ENCODE measurements at regions not wholly inside any gene's neighbourhood (a gene's known extent, or its start where the extent isn't known, plus 50 kb on each side); places are given as distances from the start of the nearest gene placed in this dataset.

GRCh38 chr5:173806270-173807035 lies 81.7 kb upstream of the CPEB4 start (continued):
- TF ChIP-seq, protein P1, sequence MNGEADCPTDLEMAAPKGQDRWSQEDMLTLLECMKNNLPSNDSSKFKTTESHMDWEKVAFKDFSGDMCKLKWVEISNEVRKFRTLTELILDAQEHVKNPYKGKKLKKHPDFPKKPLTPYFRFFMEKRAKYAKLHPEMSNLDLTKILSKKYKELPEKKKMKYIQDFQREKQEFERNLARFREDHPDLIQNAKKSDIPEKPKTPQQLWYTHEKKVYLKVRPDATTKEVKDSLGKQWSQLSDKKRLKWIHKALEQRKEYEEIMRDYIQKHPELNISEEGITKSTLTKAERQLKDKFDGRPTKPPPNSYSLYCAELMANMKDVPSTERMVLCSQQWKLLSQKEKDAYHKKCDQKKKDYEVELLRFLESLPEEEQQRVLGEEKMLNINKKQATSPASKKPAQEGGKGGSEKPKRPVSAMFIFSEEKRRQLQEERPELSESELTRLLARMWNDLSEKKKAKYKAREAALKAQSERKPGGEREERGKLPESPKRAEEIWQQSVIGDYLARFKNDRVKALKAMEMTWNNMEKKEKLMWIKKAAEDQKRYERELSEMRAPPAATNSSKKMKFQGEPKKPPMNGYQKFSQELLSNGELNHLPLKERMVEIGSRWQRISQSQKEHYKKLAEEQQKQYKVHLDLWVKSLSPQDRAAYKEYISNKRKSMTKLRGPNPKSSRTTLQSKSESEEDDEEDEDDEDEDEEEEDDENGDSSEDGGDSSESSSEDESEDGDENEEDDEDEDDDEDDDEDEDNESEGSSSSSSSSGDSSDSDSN (CRISPR knock-in tag; IDR thresholded peaks at IDR 0.05), result peak; percentile 34; the same call in 1 of the 2 replicates
- no peak; the same call in 1 of the 2 replicates for TF ChIP-seq BRD4 (CRISPR knock-in tag; IDR thresholded peaks at IDR 0.05)
- TF ChIP-seq ZNF431 (CRISPR knock-in tag; IDR thresholded peaks at IDR 0.05; ENCODE audit: borderline replicate concordance, low read depth), result peak; percentile 74; the same call in 1 of the 2 replicates
- TF ChIP-seq MIXL1 (CRISPR knock-in tag; IDR thresholded peaks at IDR 0.05), result peak; percentile 72; the same call in 1 of the 2 replicates
- TF ChIP-seq NFE2 (CRISPR knock-in tag; IDR thresholded peaks at IDR 0.05), result no peak
- peak; percentile 77; the same call in 1 of the 2 replicates for TF ChIP-seq ZNF556 (CRISPR knock-in tag; IDR thresholded peaks at IDR 0.05; ENCODE audit: borderline replicate concordance)
- TF ChIP-seq GFI1 (CRISPR knock-in tag; IDR thresholded peaks at IDR 0.05; ENCODE audit: borderline replicate concordance), result peak; percentile 98
- TF ChIP-seq EHMT2 (IDR thresholded peaks at IDR 0.05; ENCODE audit: borderline replicate concordance, low read depth, low read length), result no peak
- no peak for TF ChIP-seq MAF1 (CRISPR knock-in tag; IDR thresholded peaks at IDR 0.05; ENCODE audit: borderline replicate concordance)
- peak; percentile 48 for TF ChIP-seq CBX1 (IDR thresholded peaks at IDR 0.05; ENCODE audit: low read depth)
- TF ChIP-seq, protein P2, sequence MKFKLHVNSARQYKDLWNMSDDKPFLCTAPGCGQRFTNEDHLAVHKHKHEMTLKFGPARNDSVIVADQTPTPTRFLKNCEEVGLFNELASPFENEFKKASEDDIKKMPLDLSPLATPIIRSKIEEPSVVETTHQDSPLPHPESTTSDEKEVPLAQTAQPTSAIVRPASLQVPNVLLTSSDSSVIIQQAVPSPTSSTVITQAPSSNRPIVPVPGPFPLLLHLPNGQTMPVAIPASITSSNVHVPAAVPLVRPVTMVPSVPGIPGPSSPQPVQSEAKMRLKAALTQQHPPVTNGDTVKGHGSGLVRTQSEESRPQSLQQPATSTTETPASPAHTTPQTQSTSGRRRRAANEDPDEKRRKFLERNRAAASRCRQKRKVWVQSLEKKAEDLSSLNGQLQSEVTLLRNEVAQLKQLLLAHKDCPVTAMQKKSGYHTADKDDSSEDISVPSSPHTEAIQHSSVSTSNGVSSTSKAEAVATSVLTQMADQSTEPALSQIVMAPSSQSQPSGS (CRISPR knock-in tag; IDR thresholded peaks at IDR 0.05), result peak; percentile 11; the same call in 1 of the 2 replicates
- 0 out of 2 replicates have a peak, but pooled peaks have one; percentile 32 for TF ChIP-seq ZNF761 (CRISPR knock-in tag; conservative IDR thresholded peaks at IDR 0.05)
- peak; percentile 93; the same call in 1 of the 2 replicates for TF ChIP-seq ZNF691 (CRISPR knock-in tag; IDR thresholded peaks at IDR 0.05; ENCODE audit: borderline replicate concordance, low read depth)
- TF ChIP-seq SAP130 (CRISPR knock-in tag; IDR thresholded peaks at IDR 0.05; ENCODE audit: low read depth), result peak; percentile 89
- TF ChIP-seq ZNF772 (CRISPR knock-in tag; IDR thresholded peaks at IDR 0.05), result peak; percentile 21; the same call in 1 of the 2 replicates
- peak; percentile 44; the same call in 1 of the 2 replicates for TF ChIP-seq ARID4A (CRISPR knock-in tag; IDR thresholded peaks at IDR 0.05; ENCODE audit: borderline replicate concordance)

Data from HepG2 (cell line).